Fibroblast of peridontal ligament (primary cell): ENCODE measurements at regions not wholly inside any gene's neighbourhood (a gene's known extent, or its start where the extent isn't known, plus 50 kb on each side); places are given as distances from the start of the nearest gene placed in this dataset.

Experiments used
- DNase-seq: peaks from one replicate; pipeline ENCODE4 v3.0.0-alpha.2; 2010; ENCODE audit errors: extremely low read depth

GRCh38 chr17:77458202-77459017 is 317.6 kb downstream of the SEC14L1 start:
- DNase-seq = no peak

- DNase-seq = no peak
These were observed 318.4 kb downstream of the SEC14L1 start for GRCh38 chr17:77459018-77459755.

- no peak for DNase-seq
These were observed 319.8 kb downstream of the SEC14L1 start for GRCh38 chr17:77460514-77461046.

- DNase-seq = no peak
These were observed 320.7 kb downstream of the SEC14L1 start for GRCh38 chr17:77461277-77462057.

GRCh38 chr17:77462090-77462489 is 321.3 kb downstream of the SEC14L1 start:
- no peak for DNase-seq

- DNase-seq = no peak
These were observed 322.1 kb downstream of the SEC14L1 start for GRCh38 chr17:77462553-77463497.

- DNase-seq = no peak
These were observed 324.2 kb downstream of the SEC14L1 start for GRCh38 chr17:77464988-77465357.

- DNase-seq = peak; percentile 53
These were observed 324.7 kb downstream of the SEC14L1 start for GRCh38 chr17:77465358-77466041.

- DNase-seq = no peak
These were observed 325.4 kb downstream of the SEC14L1 start for GRCh38 chr17:77466140-77466539.

GRCh38 chr17:77466596-77467223 is 325.9 kb downstream of the SEC14L1 start:
- DNase-seq = no peak

GRCh38 chr17:77467521-77467920 is 326.8 kb downstream of the SEC14L1 start:
- DNase-seq = no peak

GRCh38 chr17:77468897-77469296 is 328.1 kb downstream of the SEC14L1 start:
- no peak for DNase-seq

- no peak for DNase-seq
These were observed 329.6 kb downstream of the SEC14L1 start for GRCh38 chr17:77470330-77470786.

- no peak for DNase-seq
These were observed 330.3 kb downstream of the SEC14L1 start for GRCh38 chr17:77470800-77471733.

- DNase-seq = peak; percentile 80
These were observed 331.3 kb downstream of the SEC14L1 start for GRCh38 chr17:77471984-77472461.

GRCh38 chr17:77472468-77473310 is 331.9 kb downstream of the SEC14L1 start:
- peak; percentile 41 for DNase-seq

- no peak for DNase-seq
These were observed 333.0 kb downstream of the SEC14L1 start for GRCh38 chr17:77473615-77474226.
